ENCODE measurements at regions not wholly inside any gene's neighbourhood (a gene's known extent, or its start where the extent isn't known, plus 50 kb on each side); places are given as distances from the start of the nearest gene placed in this dataset.

- DNase-seq = no peak
These were observed 55.6 kb upstream of the ZDHHC17 start for GRCh38 chr12:76708296-76708695.

- no peak for DNase-seq
These were observed 52.7 kb upstream of the ZDHHC17 start for GRCh38 chr12:76711241-76711640.

- no peak for DNase-seq
These were observed 50.8 kb upstream of the ZDHHC17 start for GRCh38 chr12:76713130-76713529.

GRCh38 chr12:76713986-76714385 lies 49.9 kb upstream of the ZDHHC17 start:
- no peak for DNase-seq

All from NCI-H1436 treated with DMSO at 0.1 percent for 48 hours (cell line).